H1 (cell line): ENCODE measurements at regions not wholly inside any gene's neighbourhood (a gene's known extent, or its start where the extent isn't known, plus 50 kb on each side); places are given as distances from the start of the nearest gene placed in this dataset.

Experiments used
- CHD1 ChIP-seq: IDR thresholded peaks from 2 replicates; pipeline ENCODE4 v1.6.1; 2012; ENCODE audit warnings: low read depth, low read length, improper control_type of control experiment
- CTCF ChIP-seq, 3 experiments: IDR thresholded peaks; 1 replicate in 2 of 3; 2 replicates in 1 of 3; pipeline versions ENCODE4 v1.5.1 to v1.6.1; 2011; ENCODE audit warnings: low read length in 3 of 3, mild to moderate bottlenecking in 3 of 3, inconsistent platforms in 2 of 3, low read depth in 1 of 3, moderate library complexity in 1 of 3; ENCODE audit not compliant: insufficient read depth in 1 of 3; ENCODE audit errors: control extremely low read depth in 1 of 3
- EZH2 ChIP-seq: fragments of 200-600 bp; sonication (generic); IDR thresholded peaks from 2 replicates; pipeline ENCODE4 v1.7.1; 2012; ENCODE audit warnings: low read depth, mild to moderate bottlenecking, moderate library complexity, low read length, inconsistent platforms; ENCODE audit not compliant: severe bottlenecking
- FOSL1 ChIP-seq: IDR thresholded peaks from 2 replicates; pipeline ENCODE4 v1.6.1; 2011; ENCODE audit warnings: mild to moderate bottlenecking, low read depth, low read length, moderate library complexity; ENCODE audit not compliant: insufficient read depth
- GABPA ChIP-seq: IDR thresholded peaks from 2 replicates; pipeline ENCODE4 v1.6.1; 2011; ENCODE audit warnings: mild to moderate bottlenecking, low read length, moderate library complexity, borderline replicate concordance; ENCODE audit not compliant: insufficient read depth
- POLR2A ChIP-seq, 2 experiments: IDR thresholded peaks; 1 replicate in 1 of 2; 2 replicates in 1 of 2; pipeline ENCODE4 v1.6.1; 2011; ENCODE audit warnings: low read depth in 2 of 2, low read length in 2 of 2, mild to moderate bottlenecking in 2 of 2; ENCODE audit errors: control extremely low read depth in 1 of 2
- POLR2AphosphoS5 ChIP-seq: IDR thresholded peaks from 2 replicates; pipeline ENCODE4 v1.6.1; 2011; ENCODE audit warnings: low read depth, low read length
- RFX5 ChIP-seq: IDR thresholded peaks from 2 replicates; pipeline ENCODE4 v1.6.1; 2011; ENCODE audit warnings: low read depth, low read length, improper control_type of control experiment, borderline replicate concordance
- TAF7 ChIP-seq: optimal IDR thresholded peaks from 2 replicates; pipeline ENCODE3; 2011; ENCODE audit warnings: low read depth, mild to moderate bottlenecking, inconsistent platforms, low read length, moderate library complexity, borderline replicate concordance
- TEAD4 ChIP-seq: IDR thresholded peaks from 2 replicates; pipeline ENCODE4 v1.6.1; 2012; ENCODE audit warnings: low read depth, low read length, inconsistent platforms, mixed read lengths
- TF ChIP-seq, protein P1 (sequence below): IDR thresholded peaks from 2 replicates; pipeline ENCODE4 v1.6.1; 2011; ENCODE audit warnings: low read depth, mild to moderate bottlenecking, low read length; ENCODE audit not compliant: insufficient read depth

- TF ChIP-seq GABPA (no peak), EZH2 (no peak), CTCF (IDR thresholded peaks at IDR 0.05; ENCODE audit: control extremely low read depth in 1 of 3, insufficient read depth in 1 of 3, low read depth in 1 of 3, low read length in 3 of 3) (no peak), POLR2A (IDR thresholded peaks at IDR 0.05; ENCODE audit: control extremely low read depth in 1 of 2, low read depth in 2 of 2, low read length in 2 of 2) (no peak), FOSL1 (no peak), RFX5 (no peak), TEAD4 (no peak), POLR2AphosphoS5 (no peak), CHD1 (no peak), TAF7 (no peak)
- TF ChIP-seq, protein P1, sequence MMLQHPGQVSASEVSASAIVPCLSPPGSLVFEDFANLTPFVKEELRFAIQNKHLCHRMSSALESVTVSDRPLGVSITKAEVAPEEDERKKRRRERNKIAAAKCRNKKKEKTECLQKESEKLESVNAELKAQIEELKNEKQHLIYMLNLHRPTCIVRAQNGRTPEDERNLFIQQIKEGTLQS: no peak
Observed at GRCh38 chr10:71040343-71040742, 152.0 kb upstream of the PCBD1 start.
